Progenitor cell of endocrine pancreas (in vitro differentiated cells): ENCODE measurements at regions not wholly inside any gene's neighbourhood (a gene's known extent, or its start where the extent isn't known, plus 50 kb on each side); places are given as distances from the start of the nearest gene placed in this dataset.

Experiments used
- DNase-seq: peaks from one replicate; pipeline ENCODE4 v3.0.0; 2021; ENCODE audit warnings: low spot score; ENCODE audit not compliant: unreplicated experiment
- H3K27ac Mint-ChIP-seq: 2 replicates; pipeline ENCODE4 v1.8.0; 2021; ENCODE audit warnings: mild to moderate bottlenecking, moderate library complexity, mixed read lengths
- H3K27me3 Mint-ChIP-seq: 2 replicates; pipeline ENCODE4 v1.8.0; 2021; ENCODE audit warnings: mixed read lengths
- H3K36me3 Mint-ChIP-seq: 2 replicates; pipeline ENCODE4 v1.8.0; 2022; ENCODE audit warnings: mixed read lengths; ENCODE audit not compliant: insufficient read depth
- H3K4me1 Mint-ChIP-seq: 2 replicates; pipeline ENCODE4 v1.8.0; 2021; ENCODE audit warnings: low read depth, mixed read lengths
- H3K4me3 Mint-ChIP-seq: 2 replicates; pipeline ENCODE4 v1.8.0; 2021; ENCODE audit warnings: low read depth, mild to moderate bottlenecking, moderate library complexity, mixed read lengths
- H3K9me3 Mint-ChIP-seq: 2 replicates; pipeline ENCODE4 v1.8.0; 2021; ENCODE audit warnings: low read depth, mixed read lengths
- CTCF ChIP-seq: fragments of 200-600 bp; sonication (generic); IDR thresholded peaks from one replicate; pipeline ENCODE4 v1.5.0; 2021; ENCODE audit warnings: antibody characterized with exemption, mild to moderate bottlenecking; ENCODE audit not compliant: unreplicated experiment

- peaks cover 30% of the 10 kb centered on the region for H3K4me1 Mint-ChIP-seq
- H3K27me3 Mint-ChIP-seq: peaks cover 61% of the 10 kb centered on the region
- no peak for TF ChIP-seq CTCF
- no peak overlapping the region for H3K4me3 Mint-ChIP-seq
- no peaks in the 10 kb centered on the region for H3K9me3 Mint-ChIP-seq
- H3K36me3 Mint-ChIP-seq: no peaks in the 10 kb centered on the region
- no peak overlapping the region for H3K27ac Mint-ChIP-seq
- no peak for DNase-seq
Measured at GRCh38 chr5:178784391-178784790, 53.9 kb upstream of the ZNF354A start.

- no peak for DNase-seq
- H3K4me1 Mint-ChIP-seq: peaks cover 35% of the 10 kb centered on the region
- no peak overlapping the region for H3K4me3 Mint-ChIP-seq
- H3K9me3 Mint-ChIP-seq: no peaks in the 10 kb centered on the region
- no peak overlapping the region for H3K27ac Mint-ChIP-seq
- no peaks in the 10 kb centered on the region for H3K36me3 Mint-ChIP-seq
- no peak for TF ChIP-seq CTCF
- peaks cover 56% of the 10 kb centered on the region for H3K27me3 Mint-ChIP-seq
Measured at GRCh38 chr5:178781936-178782335, 51.5 kb upstream of the ZNF354A start.

- Mint-ChIP-seq H3K4me3 (no peak overlapping the region), H3K36me3 (no peaks in the 10 kb centered on the region), H3K27me3 (peaks cover 52% of the 10 kb centered on the region), H3K27ac (no peak overlapping the region), H3K9me3 (no peaks in the 10 kb centered on the region), H3K4me1 (peaks cover 30% of the 10 kb centered on the region)
- no peak for DNase-seq
- no peak for TF ChIP-seq CTCF
Measured at GRCh38 chr5:178780581-178781498, 50.4 kb upstream of the ZNF354A start.
